RKO (cell line): ENCODE measurements at regions not wholly inside any gene's neighbourhood (a gene's known extent, or its start where the extent isn't known, plus 50 kb on each side); places are given as distances from the start of the nearest gene placed in this dataset.

ENCODE experiments used
- DNase-seq: peaks from one replicate; pipeline ENCODE4 v3.0.0-alpha.2; 2016; ENCODE audit warnings: low spot score

DNA sequence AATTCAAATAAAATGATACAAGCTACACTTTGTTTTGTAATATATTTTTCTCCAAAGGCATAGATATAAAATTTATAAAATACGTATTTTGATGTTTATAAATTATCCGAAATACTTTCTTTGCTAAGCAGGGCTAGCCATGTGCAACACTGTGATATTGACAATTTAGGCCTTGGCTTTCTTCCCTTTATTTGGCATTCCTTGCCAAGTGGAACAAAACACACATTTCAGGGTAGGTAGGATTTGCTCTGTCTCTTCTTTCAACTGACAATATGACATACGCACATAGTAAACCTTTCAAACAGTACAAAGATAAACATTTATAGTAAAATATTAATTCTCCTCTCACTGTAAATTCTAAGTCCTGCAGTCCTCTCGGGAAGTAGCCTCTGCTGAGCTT, 103.3 kb upstream of the POT1 start:
- no peak for DNase-seq

DNA sequence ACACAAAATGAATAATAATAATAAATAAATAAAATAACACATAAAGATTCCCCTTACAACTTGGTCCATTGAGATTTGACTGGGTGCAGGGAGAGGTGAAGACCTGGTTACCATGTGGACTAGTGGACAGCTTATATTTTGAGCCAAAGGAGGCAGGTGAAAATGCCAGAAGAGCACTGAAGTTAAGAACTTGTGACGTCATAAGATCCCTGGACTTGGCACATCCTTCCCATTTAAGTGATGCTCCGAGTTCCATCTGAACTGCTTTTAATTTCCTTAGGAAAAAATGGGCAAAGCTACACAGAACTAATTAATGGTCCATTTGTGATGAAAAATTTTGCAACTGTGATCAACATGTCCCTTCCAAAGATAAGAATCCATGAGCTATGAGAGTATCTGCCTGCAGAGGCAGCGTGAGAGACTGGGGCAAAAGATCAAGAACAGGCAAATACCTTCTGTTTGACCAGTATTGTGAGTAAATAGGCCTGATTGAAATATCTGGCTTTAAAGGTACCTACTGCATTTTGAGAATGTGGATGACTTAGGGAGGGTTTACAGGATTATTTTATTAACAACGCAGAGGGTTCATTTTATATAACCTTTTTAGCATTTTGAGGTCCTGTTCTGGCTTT, 101.2 kb upstream of the POT1 start:
- DNase-seq: no peak

DNA sequence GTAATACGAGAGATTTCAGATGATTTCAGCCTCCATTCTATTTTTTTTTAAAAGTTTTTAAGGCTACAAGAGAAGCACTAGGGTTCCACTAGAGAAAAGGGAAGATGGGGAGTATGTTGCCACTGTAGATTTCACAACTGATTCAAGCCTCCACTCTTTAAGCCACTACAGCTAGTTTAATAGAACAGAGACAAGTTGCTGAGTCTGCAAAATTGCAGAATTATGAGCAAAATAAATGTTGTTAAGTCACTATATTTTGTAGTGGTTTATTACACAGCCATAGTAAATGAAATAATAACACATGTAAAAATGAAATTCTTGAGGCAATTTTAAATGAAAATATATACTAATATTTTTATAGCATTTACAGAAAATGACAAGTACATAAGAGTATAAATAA, 96.0 kb upstream of the POT1 start:
- DNase-seq: no peak

- no peak for DNase-seq
Observed at GRCh38 chr7:125020801-125021200, 91.2 kb upstream of the POT1 start.

DNA sequence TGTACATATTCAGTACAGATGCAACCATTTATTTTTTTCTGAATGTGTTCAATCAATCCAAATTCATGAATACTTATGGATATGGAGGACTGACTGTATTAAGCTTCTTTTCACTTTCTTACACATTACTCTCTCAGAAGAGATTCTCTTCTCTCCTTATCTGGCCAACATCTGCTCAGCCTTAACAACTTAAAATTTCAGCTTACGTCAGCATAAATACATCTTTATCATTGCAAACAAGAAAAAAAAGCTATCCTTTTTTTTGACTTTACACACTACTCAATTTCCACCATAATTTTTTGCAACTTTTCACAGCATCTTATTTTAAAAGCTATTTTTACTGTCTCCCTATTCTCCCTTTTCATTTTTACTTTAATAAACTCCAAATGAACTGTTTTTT, 80.9 kb upstream of the POT1 start:
- DNase-seq: no peak

GRCh38 chr7:124996778-124997177, 67.2 kb upstream of the POT1 start:
- peak; percentile 41 for DNase-seq

DNA sequence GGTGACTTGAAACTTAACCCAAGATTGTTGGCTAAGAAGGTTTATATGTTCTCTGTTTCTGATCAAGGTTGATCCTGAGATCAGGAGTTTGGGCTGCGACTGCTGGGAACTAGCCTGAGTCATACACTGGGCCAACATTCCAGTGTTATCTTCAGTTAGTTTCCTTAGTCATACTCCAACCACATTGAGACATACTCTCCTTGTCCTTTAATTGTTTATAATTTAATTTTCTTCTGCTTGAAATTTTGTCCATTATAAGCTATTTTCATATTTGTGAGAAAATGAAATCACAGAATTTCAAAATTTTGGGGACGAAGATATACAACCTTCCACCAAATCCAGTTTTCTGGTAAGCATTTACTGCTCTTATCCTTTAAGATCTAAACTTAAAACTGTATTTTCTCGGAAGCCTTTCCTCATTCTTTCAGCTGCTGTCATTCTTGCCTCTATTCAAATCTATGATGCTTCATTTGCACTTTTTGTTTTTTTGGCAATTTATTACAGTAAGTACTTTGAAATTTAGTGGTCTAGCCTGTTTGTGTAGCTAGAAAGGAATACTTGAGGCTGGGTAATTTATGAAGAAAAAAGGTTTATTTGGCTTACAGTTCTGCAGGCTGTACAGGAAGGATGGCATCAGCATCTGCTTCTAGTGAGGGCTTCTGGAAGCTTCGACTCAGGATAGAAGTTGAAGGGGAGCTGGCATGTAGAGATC, 63.4 kb upstream of the POT1 start:
- DNase-seq: peak; percentile 69

- no peak for DNase-seq
Observed at GRCh38 chr7:124989911-124990310, 60.3 kb upstream of the POT1 start.
